SKM-1 treated with dmso at 0.1 percent for 144 hours (cell line): ENCODE measurements at regions not wholly inside any gene's neighbourhood (a gene's known extent, or its start where the extent isn't known, plus 50 kb on each side); places are given as distances from the start of the nearest gene placed in this dataset.

Source experiments
- DNase-seq: peaks from one replicate; lab custom pipeline; 2025; ENCODE audit not compliant: unreplicated experiment; lab: John Stamatoyannopoulos, UW

- no peak for DNase-seq
These were observed 141.2 kb upstream of the HDAC9 start for GRCh38 chr7:18354108-18355085.

GRCh38 chr7:18356191-18356645, 139.3 kb upstream of the HDAC9 start:
- DNase-seq = peak; percentile 57

- no peak for DNase-seq
These were observed 137.9 kb upstream of the HDAC9 start for GRCh38 chr7:18357691-18358090.

GRCh38 chr7:18361756-18362155, 133.8 kb upstream of the HDAC9 start:
- no peak for DNase-seq

- DNase-seq = no peak
These were observed 131.7 kb upstream of the HDAC9 start for GRCh38 chr7:18363751-18364380.

- no peak for DNase-seq
These were observed 131.2 kb upstream of the HDAC9 start for GRCh38 chr7:18364396-18364795.

GRCh38 chr7:18366394-18366793, 129.2 kb upstream of the HDAC9 start:
- no peak for DNase-seq

GRCh38 chr7:18369011-18369410, 126.5 kb upstream of the HDAC9 start:
- no peak for DNase-seq

- DNase-seq = no peak
These were observed 124.9 kb upstream of the HDAC9 start for GRCh38 chr7:18370633-18371032.

GRCh38 chr7:18378989-18379605, 116.5 kb upstream of the HDAC9 start:
- DNase-seq = no peak

- no peak for DNase-seq
These were observed 110.9 kb upstream of the HDAC9 start for GRCh38 chr7:18384491-18385143.

GRCh38 chr7:18386607-18387006, 108.9 kb upstream of the HDAC9 start:
- DNase-seq = no peak

- no peak for DNase-seq
These were observed 108.3 kb upstream of the HDAC9 start for GRCh38 chr7:18387191-18387735.

- DNase-seq = no peak
These were observed 105.0 kb upstream of the HDAC9 start for GRCh38 chr7:18390535-18390907.

GRCh38 chr7:18393465-18394118, 102.0 kb upstream of the HDAC9 start:
- DNase-seq = no peak

- no peak for DNase-seq
These were observed 99.7 kb upstream of the HDAC9 start for GRCh38 chr7:18395868-18396267.

- DNase-seq = no peak
These were observed 98.6 kb upstream of the HDAC9 start for GRCh38 chr7:18396953-18397352.

GRCh38 chr7:18399436-18400235, 95.9 kb upstream of the HDAC9 start:
- no peak for DNase-seq

GRCh38 chr7:18400275-18400674, 95.3 kb upstream of the HDAC9 start:
- DNase-seq = no peak

- no peak for DNase-seq
These were observed 94.8 kb upstream of the HDAC9 start for GRCh38 chr7:18400726-18401125.
